ENCODE measurements at regions not wholly inside any gene's neighbourhood (a gene's known extent, or its start where the extent isn't known, plus 50 kb on each side); places are given as distances from the start of the nearest gene placed in this dataset.

DNA sequence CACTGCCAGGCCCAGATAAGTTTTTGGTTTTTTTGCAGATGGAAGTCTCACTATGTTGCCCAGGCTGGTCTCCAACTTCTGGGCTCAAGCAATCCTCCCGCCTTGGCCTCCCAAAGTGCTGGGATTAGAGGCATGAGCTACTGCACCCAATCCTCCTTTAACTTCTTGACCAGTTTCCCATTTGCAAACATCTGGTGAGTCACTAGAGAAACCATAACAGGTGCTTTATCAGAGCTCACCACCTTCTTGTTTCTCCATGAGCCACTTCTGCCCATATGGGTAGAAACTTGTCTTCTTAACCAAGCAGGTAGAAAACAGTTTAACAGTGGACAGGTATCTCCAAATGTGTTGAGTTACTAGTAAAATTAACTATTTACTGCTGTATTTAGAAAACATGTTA, 128.4 kb upstream of the AP1S2 start:
- no peaks in the 10 kb centered on the region for H3K9me3 ChIP-seq (ENCODE audit: control insufficient read depth, low read depth, low read length)
- no peak overlapping the region for H3K4me3 ChIP-seq (ENCODE audit: low read length)
- H3K27me3 ChIP-seq (ENCODE audit: control insufficient read depth, insufficient read depth, low read length), result no peaks in the 10 kb centered on the region
- H3K9ac ChIP-seq (ENCODE audit: low read length), result no peak overlapping the region
- H3K27ac ChIP-seq (ENCODE audit: low read length), result no peak overlapping the region
- no peaks in the 10 kb centered on the region for H3K4me1 ChIP-seq (ENCODE audit: control insufficient read depth, low read depth, low read length)
- H3K36me3 ChIP-seq (ENCODE audit: control insufficient read depth, low read depth, low read length), result no peaks in the 10 kb centered on the region

GRCh38 chrX:15977644-15978043, 123.0 kb upstream of the AP1S2 start:
- Histone ChIP-seq H3K9ac (ENCODE audit: low read length) (no peak overlapping the region), H3K27ac (ENCODE audit: low read length) (no peak overlapping the region), H3K4me1 (ENCODE audit: control insufficient read depth, low read depth, low read length) (peaks cover 5% of the 10 kb centered on the region), H3K36me3 (ENCODE audit: control insufficient read depth, low read depth, low read length) (no peaks in the 10 kb centered on the region), H3K27me3 (ENCODE audit: control insufficient read depth, insufficient read depth, low read length) (no peaks in the 10 kb centered on the region), H3K9me3 (ENCODE audit: control insufficient read depth, low read depth, low read length) (no peaks in the 10 kb centered on the region), H3K4me3 (ENCODE audit: low read length) (no peak overlapping the region)

DNA sequence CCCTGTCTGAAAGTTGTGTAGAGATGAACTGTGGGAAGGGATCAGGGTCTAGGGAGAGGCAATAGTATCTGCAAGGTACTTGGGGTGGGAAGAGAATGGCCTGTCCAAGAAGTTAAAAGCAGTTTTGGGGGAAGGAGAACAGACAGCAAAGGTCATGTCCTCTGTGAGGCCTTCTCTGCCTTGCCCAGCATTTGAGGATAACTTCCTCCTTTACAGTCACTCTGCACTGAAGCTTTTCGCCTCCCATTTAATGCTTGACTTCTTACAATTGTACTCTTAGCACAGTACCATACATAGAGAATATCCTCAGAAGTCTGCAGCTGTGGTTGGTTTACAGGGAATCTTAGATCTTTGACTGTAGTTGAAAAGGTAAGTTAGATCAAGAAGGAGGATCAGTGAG, 121.8 kb upstream of the AP1S2 start:
- H3K27ac ChIP-seq (ENCODE audit: low read length), result no peak overlapping the region
- no peaks in the 10 kb centered on the region for H3K36me3 ChIP-seq (ENCODE audit: control insufficient read depth, low read depth, low read length)
- H3K4me3 ChIP-seq (ENCODE audit: low read length), result no peak overlapping the region
- no peak overlapping the region for H3K9ac ChIP-seq (ENCODE audit: low read length)
- no peaks in the 10 kb centered on the region for H3K27me3 ChIP-seq (ENCODE audit: control insufficient read depth, insufficient read depth, low read length)
- no peaks in the 10 kb centered on the region for H3K9me3 ChIP-seq (ENCODE audit: control insufficient read depth, low read depth, low read length)
- peaks cover 9% of the 10 kb centered on the region for H3K4me1 ChIP-seq (ENCODE audit: control insufficient read depth, low read depth, low read length)

DNA sequence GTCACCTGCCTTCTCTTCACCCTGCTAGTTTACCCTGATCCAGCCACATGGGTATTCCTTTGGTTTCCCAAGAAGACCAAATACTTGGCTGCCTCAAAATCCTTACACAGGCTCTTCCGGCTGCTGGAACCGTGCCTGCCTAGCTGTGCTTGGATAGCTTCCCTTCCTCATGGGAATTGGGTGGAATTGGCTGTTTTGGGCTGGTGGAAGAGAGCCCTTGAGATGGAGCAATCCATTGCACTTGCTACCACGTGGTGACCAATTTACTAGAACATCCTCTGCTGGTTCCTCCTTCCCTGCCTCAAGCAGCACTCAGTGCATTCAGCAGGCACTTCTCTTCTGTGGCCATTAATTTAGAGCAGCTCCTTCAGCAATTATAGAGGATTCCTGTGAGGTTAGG, 119.3 kb upstream of the AP1S2 start:
- no peaks in the 10 kb centered on the region for H3K36me3 ChIP-seq (ENCODE audit: control insufficient read depth, low read depth, low read length)
- no peak overlapping the region for H3K9ac ChIP-seq (ENCODE audit: low read length)
- no peaks in the 10 kb centered on the region for H3K27me3 ChIP-seq (ENCODE audit: control insufficient read depth, insufficient read depth, low read length)
- H3K4me3 ChIP-seq (ENCODE audit: low read length), result no peak overlapping the region
- H3K27ac ChIP-seq (ENCODE audit: low read length), result no peak overlapping the region
- H3K4me1 ChIP-seq (ENCODE audit: control insufficient read depth, low read depth, low read length), result peaks cover 14% of the 10 kb centered on the region
- H3K9me3 ChIP-seq (ENCODE audit: control insufficient read depth, low read depth, low read length), result no peaks in the 10 kb centered on the region

DNA sequence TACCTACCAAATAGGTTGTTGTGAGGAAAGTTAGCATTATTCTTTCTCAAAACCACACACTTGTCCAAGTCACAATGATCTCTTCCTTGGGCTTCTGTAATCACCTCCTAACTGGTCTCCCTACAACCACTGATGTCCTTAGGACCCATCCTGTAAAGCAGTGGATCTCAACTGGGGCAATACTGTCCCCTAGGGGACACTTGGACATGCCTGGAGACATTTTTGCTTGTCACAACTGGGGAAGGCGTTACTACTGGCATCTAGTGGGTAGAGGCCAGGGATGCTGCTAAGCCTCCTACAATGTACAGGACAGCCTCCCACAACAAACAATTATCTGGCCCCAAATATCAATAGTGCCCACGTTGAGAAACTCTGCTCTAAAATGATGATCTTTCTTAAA, 118.7 kb upstream of the AP1S2 start:
- no peak overlapping the region for H3K27ac ChIP-seq (ENCODE audit: low read length)
- H3K9me3 ChIP-seq (ENCODE audit: control insufficient read depth, low read depth, low read length), result no peaks in the 10 kb centered on the region
- no peaks in the 10 kb centered on the region for H3K36me3 ChIP-seq (ENCODE audit: control insufficient read depth, low read depth, low read length)
- no peaks in the 10 kb centered on the region for H3K27me3 ChIP-seq (ENCODE audit: control insufficient read depth, insufficient read depth, low read length)
- peaks cover 14% of the 10 kb centered on the region for H3K4me1 ChIP-seq (ENCODE audit: control insufficient read depth, low read depth, low read length)
- no peak overlapping the region for H3K9ac ChIP-seq (ENCODE audit: low read length)
- no peak overlapping the region for H3K4me3 ChIP-seq (ENCODE audit: low read length)

- Histone ChIP-seq H3K9me3 (ENCODE audit: control insufficient read depth, low read depth, low read length) (no peaks in the 10 kb centered on the region), H3K9ac (ENCODE audit: low read length) (no peak overlapping the region), H3K27me3 (ENCODE audit: control insufficient read depth, insufficient read depth, low read length) (no peaks in the 10 kb centered on the region), H3K36me3 (ENCODE audit: control insufficient read depth, low read depth, low read length) (no peaks in the 10 kb centered on the region), H3K27ac (ENCODE audit: low read length) (no peak overlapping the region), H3K4me3 (ENCODE audit: low read length) (no peak overlapping the region), H3K4me1 (ENCODE audit: control insufficient read depth, low read depth, low read length) (peaks cover 9% of the 10 kb centered on the region)
Measured at GRCh38 chrX:15971696-15972095, 117.1 kb upstream of the AP1S2 start.

GRCh38 chrX:15963858-15964257, 109.2 kb upstream of the AP1S2 start:
- peaks cover 15% of the 10 kb centered on the region for H3K4me1 ChIP-seq (ENCODE audit: control insufficient read depth, low read depth, low read length)
- H3K27me3 ChIP-seq (ENCODE audit: control insufficient read depth, insufficient read depth, low read length), result no peaks in the 10 kb centered on the region
- no peak overlapping the region for H3K4me3 ChIP-seq (ENCODE audit: low read length)
- no peaks in the 10 kb centered on the region for H3K9me3 ChIP-seq (ENCODE audit: control insufficient read depth, low read depth, low read length)
- no peaks in the 10 kb centered on the region for H3K36me3 ChIP-seq (ENCODE audit: control insufficient read depth, low read depth, low read length)
- H3K27ac ChIP-seq (ENCODE audit: low read length), result no peak overlapping the region
- no peak overlapping the region for H3K9ac ChIP-seq (ENCODE audit: low read length)

GRCh38 chrX:15960237-15960636, 105.6 kb upstream of the AP1S2 start:
- Histone ChIP-seq H3K27ac (ENCODE audit: low read length) (no peak overlapping the region), H3K27me3 (ENCODE audit: control insufficient read depth, insufficient read depth, low read length) (no peaks in the 10 kb centered on the region), H3K4me3 (ENCODE audit: low read length) (no peak overlapping the region)

DNA sequence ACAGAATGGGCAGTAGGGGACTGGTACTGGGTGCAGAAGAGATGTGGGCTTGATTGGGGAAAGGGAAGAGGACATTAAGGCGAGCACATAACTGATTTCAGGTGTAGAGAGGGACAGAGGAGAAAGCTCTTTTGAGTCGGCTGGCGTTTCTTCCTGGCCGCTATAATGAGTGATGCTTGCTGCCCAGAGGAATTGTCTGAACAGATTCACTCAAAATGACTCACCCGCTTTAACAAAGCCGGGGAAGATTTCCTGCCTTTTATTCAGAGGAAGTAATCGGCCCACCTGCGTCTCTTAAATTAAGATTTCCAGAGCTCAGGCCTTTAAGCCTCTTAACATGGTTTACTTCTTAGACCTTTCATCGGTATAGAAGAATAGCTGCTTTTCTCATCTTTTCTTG, 102.1 kb upstream of the AP1S2 start:
- H3K4me1 ChIP-seq (ENCODE audit: control insufficient read depth, low read depth, low read length), result peaks cover 17% of the 10 kb centered on the region
- no peaks in the 10 kb centered on the region for H3K36me3 ChIP-seq (ENCODE audit: control insufficient read depth, low read depth, low read length)
- peak overlapping the region; percentile 59 for H3K27ac ChIP-seq (ENCODE audit: low read length)
- H3K4me3 ChIP-seq (ENCODE audit: low read length), result no peak overlapping the region
- H3K9me3 ChIP-seq (ENCODE audit: control insufficient read depth, low read depth, low read length), result no peaks in the 10 kb centered on the region
- no peaks in the 10 kb centered on the region for H3K27me3 ChIP-seq (ENCODE audit: control insufficient read depth, insufficient read depth, low read length)
- H3K9ac ChIP-seq (ENCODE audit: low read length), result peak overlapping the region; percentile 48

More at GRCh38 chrX:15960237-15960636, 105.6 kb upstream of the AP1S2 start:
- no peak overlapping the region for H3K9ac ChIP-seq (ENCODE audit: low read length)
- no peaks in the 10 kb centered on the region for H3K9me3 ChIP-seq (ENCODE audit: control insufficient read depth, low read depth, low read length)
- H3K4me1 ChIP-seq (ENCODE audit: control insufficient read depth, low read depth, low read length), result peaks cover 32% of the 10 kb centered on the region
- no peaks in the 10 kb centered on the region for H3K36me3 ChIP-seq (ENCODE audit: control insufficient read depth, low read depth, low read length)

- Histone ChIP-seq H3K9ac (ENCODE audit: low read length) (no peak overlapping the region), H3K36me3 (ENCODE audit: control insufficient read depth, low read depth, low read length) (no peaks in the 10 kb centered on the region), H3K9me3 (ENCODE audit: control insufficient read depth, low read depth, low read length) (no peaks in the 10 kb centered on the region), H3K27ac (ENCODE audit: low read length) (no peak overlapping the region), H3K27me3 (ENCODE audit: control insufficient read depth, insufficient read depth, low read length) (no peaks in the 10 kb centered on the region), H3K4me1 (ENCODE audit: control insufficient read depth, low read depth, low read length) (peaks cover 17% of the 10 kb centered on the region), H3K4me3 (ENCODE audit: low read length) (no peak overlapping the region)
Measured at GRCh38 chrX:15953801-15954200, 99.2 kb upstream of the AP1S2 start.

DNA sequence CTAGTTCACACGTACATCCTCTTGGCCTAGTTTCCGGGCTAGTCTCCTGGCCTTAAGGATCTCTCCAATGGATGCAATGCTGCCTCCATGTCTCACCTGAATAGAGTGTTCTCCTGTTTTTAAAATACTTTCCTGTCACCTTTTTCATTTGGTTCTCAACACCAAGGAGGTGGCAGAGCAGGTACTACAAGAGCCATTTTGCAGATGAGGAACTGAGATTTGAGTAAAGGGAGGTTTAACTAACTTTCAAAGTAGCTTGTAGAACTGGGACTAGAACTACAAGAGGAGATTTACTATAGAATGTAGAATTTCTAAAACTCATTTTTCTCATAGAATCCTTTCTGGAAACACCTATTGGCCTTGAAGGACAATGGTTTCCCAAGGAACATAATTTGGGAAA, 97.6 kb upstream of the AP1S2 start:
- no peak overlapping the region for H3K9ac ChIP-seq (ENCODE audit: low read length)
- H3K27ac ChIP-seq (ENCODE audit: low read length), result no peak overlapping the region
- no peaks in the 10 kb centered on the region for H3K27me3 ChIP-seq (ENCODE audit: control insufficient read depth, insufficient read depth, low read length)
- peaks cover 24% of the 10 kb centered on the region for H3K4me1 ChIP-seq (ENCODE audit: control insufficient read depth, low read depth, low read length)
- H3K36me3 ChIP-seq (ENCODE audit: control insufficient read depth, low read depth, low read length), result no peaks in the 10 kb centered on the region
- H3K4me3 ChIP-seq (ENCODE audit: low read length), result no peak overlapping the region
- no peaks in the 10 kb centered on the region for H3K9me3 ChIP-seq (ENCODE audit: control insufficient read depth, low read depth, low read length)

DNA sequence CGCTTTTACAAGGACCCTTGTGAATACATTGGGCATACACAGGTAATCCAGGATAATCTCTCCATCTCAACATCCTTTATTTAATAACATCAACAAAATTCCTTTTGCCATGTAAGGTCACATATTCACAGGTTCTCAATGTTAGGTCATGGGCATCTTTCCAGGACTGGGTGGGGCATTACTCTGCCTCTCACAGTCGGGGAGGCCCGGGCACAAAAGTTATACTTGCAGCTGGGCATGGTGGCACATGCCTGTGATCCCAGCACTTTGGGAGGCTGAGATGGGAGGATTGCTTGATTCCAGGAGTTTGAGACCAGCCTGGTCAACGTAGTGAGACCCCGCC, 93.7 kb upstream of the AP1S2 start:
- H3K9ac ChIP-seq (ENCODE audit: low read length), result no peak overlapping the region
- H3K4me3 ChIP-seq (ENCODE audit: low read length), result no peak overlapping the region
- H3K4me1 ChIP-seq (ENCODE audit: control insufficient read depth, low read depth, low read length), result peaks cover 17% of the 10 kb centered on the region

More for the DNA sequence above, 93.7 kb upstream of the AP1S2 start:
- Histone ChIP-seq H3K36me3 (ENCODE audit: control insufficient read depth, low read depth, low read length) (no peaks in the 10 kb centered on the region), H3K9me3 (ENCODE audit: control insufficient read depth, low read depth, low read length) (no peaks in the 10 kb centered on the region), H3K27ac (ENCODE audit: low read length) (peak overlapping the region; percentile 2), H3K27me3 (ENCODE audit: control insufficient read depth, insufficient read depth, low read length) (no peaks in the 10 kb centered on the region)
